Hippocampal formation (tissue), 2 donors: ENCODE measurements at regions not wholly inside any gene's neighbourhood (a gene's known extent, or its start where the extent isn't known, plus 50 kb on each side); places are given as distances from the start of the nearest gene placed in this dataset.
A peak's percentile ranks its signal among the peaks of the same experiment; 100 is the strongest.
"Not testable (repeated sequence)": the region's sequence is repeated elsewhere in the genome, so short reads cannot be mapped to it uniquely, and the experiment has no call there.

Experiments used
- DNase-seq, 2 donors: peaks; one replicate each; lab custom pipeline; 2025; lab: John Stamatoyannopoulos, UW

DNA sequence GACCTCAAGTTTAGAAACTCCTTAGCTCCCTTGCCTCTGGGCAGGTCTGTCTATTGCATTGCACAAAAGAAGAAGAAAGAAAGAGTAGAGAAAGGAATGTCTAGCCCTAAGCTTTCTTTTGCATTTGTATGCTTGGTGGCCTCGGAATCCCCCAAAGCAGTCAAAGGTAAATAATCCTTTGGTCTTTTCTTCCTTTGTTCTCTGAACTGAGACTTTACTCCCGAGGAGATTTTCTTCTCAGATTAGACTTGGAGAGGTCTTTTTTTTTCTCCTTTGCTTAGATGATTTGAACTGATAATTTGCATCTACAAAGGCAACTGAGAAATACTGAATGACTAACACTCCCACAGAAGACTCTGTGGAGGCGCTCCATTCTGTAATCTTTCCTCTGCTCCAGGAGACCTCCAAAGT is 93.2 kb downstream of the AKR1D1 start:
- no peak for DNase-seq

DNA sequence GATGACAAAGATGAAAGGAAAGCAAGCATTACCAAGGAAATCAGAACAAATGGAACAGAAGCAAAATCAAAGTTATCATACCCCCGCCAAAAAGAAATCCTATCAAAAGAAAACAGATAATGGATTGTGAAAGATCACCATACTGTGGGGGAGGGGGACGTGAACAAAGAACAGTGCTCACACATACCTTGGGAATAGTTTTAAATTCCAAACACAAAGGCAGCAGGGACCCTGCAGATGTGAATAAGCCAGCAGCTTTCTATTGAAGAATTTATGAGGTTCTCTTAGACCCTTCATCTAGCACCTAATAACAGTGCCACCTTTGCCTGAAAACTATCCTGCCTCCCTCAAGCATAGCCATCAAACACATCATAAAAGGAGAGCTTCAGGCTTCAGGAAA is 94.0 kb downstream of the AKR1D1 start:
- no peak for DNase-seq

DNA sequence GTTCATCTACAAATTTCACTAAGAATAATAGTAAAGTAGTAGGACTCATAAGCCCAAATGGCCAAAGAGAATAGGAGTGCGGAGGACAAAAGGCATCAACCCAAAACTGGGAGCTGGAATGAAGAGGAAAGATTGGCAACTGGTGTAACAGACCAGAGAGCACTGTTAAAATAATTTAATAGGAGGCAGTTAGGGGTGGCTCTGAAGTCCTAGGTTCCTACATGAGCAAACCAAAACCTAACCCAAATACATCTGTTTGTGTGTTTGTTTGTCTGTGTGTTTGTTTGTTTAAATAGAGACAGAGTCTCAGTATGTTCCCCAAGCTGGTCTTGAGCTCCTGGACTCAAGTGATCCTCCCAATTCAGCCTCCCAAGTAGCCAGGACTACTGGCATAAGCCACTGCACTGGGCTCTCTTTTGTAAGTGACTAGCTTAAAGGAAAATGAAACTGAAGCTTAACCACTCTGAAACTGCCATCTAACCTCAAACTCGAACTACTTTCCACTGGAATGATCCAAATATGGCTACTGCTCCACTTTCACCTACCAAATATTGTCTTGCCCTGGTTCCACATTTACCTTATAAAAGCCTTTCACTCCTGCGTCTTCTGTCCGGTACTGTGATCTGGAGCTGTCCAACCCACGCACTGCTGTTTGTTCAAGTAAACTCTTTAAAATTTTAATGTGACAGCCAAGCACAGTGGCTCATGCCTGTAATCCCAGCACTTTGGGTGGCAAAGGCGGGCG is 94.9 kb downstream of the AKR1D1 start:
- no peak for DNase-seq

DNA sequence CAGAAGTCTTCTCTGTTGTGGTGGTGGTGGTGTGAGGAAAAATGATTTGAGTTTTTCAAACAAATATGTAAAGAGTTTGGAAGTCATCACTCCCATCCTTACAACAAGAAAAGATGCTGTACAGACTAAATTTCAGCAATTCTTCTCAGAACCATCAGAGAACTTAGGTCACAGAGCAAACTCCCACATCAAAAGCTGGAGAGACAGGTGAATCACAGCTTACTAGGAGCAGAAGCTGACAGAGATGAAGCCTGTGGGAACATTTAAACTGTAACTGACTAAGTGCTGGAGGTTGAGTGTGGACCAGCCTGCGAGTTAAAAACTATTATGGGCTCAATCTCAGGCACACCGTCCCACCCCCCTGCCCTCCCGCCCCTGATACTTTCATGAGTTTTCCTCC is 97.3 kb downstream of the AKR1D1 start:
- DNase-seq: no peak

DNA sequence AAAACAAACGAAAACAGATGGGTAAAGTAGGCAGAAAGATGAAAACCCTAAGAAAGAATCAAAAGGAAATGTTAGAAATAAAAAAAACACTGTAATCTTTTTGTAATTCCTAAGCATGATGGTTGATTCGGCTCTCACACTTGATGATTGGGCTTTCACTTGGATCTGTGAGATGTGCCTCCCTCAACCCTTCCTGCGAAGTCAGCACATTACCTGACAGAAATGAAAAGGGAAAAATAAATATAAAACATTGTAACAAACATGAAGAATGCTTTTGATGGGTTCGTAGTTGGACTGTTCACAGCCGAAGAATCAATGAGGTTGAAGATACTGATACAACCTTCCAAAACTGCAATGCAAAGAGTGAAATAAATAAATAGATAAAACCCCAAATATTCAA is 99.8 kb downstream of the AKR1D1 start:
- DNase-seq: no peak

DNA sequence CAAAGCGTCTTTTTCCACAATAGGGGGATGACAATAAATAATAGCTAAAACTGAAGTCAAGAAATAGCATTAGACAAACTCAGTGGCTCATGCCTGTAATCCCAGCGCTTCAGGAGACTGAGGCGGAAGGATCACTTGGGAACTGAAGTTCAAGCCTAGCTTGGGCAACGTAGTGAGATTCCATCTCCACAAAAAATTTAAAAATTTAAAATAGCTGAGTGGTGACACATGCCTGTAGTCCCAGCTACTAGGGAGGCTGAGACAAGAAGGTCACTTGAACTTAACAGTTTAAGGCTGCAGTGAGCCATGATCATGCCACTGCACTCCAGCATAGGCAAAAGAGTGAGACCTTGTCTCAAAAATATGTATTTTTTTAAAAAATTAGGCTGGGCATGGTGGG is 107.9 kb downstream of the AKR1D1 start:
- DNase-seq: no peak

DNA sequence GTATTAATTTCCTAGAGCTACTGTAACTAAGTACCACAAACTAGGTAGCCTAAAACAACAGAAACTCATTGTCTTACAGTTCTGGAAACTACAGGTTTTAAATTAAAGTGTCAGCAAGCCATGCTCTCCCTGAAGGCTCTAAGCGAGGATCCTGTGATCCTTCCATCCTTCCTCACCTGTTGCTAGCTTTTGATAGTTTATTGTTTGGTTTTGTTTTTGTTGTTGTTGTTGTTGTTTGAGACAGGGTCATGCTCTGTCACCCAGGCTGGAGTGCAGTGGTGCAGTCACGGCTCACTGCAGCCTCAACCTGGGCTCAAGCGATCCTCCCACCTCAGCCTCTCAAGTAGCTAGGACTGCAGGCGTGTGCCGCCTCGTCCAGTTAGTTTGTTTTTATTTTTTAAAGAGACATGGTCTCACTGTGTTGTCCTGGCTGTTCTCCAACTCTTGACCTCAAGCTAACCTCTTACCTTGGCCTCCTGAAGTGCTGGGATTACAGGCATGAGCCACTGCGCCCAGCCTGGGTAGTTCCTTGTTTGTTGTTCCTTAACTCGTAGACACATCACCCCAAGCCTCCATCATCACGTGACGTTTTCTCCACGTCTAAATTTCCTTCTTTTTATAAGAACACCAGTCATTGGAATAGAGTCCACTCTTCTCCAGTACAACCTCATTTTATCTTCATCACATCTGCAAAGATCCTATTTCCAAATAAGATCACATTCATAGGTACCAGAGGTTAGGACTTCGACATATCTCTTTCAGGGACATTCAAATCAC is 109.1 kb downstream of the AKR1D1 start:
- DNase-seq: no peak

DNA sequence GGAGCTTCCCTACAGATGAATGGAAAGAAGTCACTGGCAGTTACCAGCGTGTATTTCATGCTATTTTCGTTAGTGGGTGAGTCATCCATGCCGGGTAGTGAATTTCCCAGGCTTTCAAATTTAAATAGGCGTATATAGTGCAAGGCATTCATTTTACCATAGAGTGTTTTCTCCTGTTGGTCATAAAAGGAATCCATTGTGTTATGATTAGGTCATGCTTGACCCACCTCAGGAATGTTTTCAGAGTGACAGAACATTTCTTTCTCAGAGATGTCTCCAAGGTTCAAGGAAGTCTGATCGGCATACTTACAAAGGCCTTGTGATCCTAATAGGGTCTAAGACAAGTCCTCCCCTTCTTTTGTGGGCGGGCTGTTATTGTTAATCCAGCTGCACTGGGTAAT is 110.7 kb downstream of the AKR1D1 start:
- DNase-seq: peak in 1 of 2 donors; percentile 17

DNA sequence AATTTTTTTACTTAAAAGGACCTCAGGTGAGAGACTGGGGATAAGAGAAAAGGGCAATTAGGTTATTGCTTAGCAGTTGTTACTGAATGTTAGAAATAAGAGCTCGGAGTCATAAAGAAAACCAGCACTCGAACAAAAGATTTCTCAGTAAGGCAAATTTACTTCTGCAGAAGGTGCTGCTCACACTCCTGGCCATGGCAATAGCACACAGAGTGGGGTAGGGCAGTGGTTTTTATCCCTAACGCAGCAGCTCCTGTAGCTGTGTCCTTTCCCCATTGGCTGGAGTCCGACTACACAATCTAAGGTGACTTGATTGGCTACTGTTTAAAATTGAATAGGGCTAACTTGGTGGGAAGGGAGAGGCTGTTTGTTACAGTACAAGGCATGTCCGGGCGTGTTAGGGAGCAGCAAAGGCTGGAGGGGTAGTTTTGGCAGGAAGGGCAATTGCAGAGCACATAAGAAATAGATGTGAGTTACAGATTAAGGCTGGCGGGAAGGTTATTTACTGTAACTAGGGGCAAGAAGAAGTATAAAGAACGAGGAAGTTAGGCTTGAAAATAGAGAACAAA is 112.1 kb downstream of the AKR1D1 start:
- no peak for DNase-seq

DNA sequence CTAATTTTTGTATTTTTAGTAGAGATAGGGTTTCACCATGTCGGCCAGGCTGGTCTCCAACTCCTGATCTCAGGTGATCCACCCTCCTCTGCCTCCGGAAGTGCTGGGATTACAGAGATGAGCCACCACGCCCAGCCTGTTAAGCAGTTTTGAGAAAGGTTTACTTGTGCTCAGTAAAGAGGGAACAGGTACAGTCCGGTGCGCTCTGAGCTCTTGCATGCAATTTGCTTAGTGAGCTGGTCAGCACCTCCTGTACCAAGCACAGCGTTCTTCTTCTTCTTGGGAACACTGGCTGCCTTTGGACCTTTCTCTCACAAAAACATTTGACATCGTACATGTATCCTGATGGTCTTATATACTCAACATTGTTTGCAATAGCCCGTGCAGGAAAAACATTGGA is 118.3 kb downstream of the AKR1D1 start:
- no peak for DNase-seq

DNA sequence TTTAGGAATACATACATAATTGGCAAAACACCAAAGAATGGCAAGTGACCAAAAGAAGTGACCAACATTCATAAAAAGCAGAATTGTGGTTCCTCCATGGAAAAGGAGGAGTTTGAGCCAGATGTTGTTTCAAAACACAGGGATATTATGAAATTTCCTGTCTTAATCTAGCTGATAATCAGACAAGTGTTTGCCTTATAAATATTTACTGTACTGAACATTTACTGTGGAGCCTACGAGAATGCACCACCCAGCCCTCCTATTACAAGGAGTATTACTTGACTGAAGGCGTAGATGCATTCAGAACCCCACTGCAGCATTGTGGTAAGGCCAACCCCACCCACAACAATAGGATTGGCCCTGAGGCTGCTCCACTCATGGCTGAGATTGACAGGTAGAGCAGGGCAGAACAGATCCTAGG is 118.9 kb downstream of the AKR1D1 start:
- no peak for DNase-seq

DNA sequence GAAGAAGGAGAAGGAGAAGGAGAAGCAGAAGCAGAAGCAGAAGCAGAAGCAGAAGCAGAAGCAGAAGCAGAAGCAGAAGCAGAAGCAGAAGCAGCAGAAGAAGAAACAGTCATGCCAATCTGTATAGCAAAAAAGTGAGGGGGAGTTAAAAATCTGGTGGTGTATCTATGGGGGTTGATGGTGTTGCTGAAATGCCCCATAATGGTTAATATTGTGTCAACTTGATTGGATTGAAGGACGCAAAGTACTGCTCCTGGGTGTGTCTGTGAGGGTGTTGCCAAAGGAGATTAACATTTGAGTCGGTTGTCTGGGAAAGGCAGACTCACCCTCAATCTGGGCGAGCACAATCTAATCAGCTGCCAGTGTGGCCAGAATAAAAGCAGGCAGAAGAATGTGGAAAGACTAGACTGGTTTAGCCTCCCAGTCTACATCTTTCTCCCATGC is 120.3 kb downstream of the AKR1D1 start:
- not testable (repeated sequence) for DNase-seq

DNA sequence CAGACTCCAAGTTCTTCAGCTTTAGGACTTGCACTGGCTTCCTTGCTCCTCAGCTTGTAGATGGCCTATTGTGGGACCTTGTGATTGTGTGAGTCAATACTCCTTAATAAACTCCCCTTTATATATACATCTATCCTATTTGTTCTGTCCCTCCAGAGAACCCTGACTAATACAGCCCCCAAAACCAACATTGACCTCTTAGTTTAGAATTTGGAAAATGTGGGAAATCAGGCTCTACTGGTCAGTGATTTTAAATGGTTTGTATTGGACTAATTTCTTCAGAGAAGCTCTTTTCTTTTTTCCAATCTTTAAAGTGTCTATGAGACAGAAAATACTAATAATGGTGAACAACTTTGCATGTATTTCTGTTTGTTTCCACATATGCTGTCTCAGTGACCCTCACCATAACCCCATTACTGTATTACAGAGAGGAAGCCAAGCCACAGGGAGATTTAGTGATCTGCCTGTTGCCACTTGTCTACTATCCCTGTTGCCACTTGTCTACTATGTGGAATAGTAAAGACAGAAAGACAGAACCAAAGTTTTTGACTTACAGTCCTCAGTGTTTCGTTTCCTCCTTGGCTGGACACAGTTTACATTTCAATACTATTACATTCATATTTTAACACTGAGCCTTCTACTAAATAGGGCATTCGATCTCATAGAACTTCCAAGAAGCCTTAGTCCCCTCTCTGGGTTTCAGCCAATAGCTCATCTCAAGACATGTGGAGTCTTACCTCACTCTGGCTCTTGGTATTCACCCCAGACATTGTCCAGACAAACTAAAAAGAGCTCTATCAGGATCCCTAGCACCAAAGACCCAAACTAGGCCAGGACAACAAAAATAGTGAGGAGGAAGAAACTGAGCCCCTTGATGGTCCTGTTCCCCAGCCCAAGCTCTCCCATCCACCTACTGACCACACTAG is 121.0 kb downstream of the AKR1D1 start:
- no peak for DNase-seq

DNA sequence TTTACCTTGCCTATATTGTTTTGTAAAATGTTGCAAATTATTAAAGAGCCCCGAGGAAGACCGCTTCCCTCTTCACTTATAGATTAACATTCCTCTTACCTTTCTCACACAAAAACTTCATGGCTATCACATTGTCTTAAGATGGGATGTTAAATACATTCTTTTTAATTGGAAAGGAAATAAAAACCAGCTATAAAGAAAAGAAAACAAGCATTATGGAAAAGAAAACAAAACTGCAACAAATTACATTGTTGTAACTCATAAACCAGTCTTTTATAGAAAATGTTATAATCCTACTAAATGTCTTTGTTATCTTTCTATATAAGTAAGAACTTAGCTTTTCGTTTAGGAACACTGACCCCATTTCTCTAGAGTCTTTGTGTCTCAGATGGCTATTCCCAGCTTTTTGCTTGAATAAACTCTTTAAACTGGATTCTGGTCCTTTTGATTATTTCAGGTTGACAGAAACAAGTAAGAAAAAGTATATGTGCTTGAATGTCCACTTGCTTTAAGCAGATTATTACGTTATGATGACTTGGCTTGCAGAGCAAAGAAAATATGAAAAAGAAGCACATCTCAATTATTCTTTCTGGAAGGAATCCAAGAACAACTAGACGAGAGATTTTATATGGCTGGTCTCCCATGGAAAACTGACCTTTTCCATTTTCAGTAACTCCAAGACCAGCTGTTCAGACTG is 128.2 kb downstream of the AKR1D1 start:
- no peak for DNase-seq

DNA sequence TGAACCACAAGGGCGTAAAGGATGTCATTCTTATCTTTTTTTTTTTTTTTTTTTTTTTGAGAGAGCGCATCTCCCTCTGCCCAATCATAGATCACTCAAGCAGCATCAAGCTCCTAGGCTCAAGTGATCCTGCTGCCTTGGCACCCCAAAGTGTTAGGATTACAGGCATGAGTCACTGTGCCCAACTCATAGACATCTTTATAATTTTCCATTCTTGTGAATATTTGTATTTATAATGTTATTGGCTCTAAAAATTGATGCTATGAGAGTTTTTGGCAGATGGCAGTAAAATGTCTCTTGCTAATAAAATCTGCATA is 128.7 kb downstream of the AKR1D1 start:
- DNase-seq: no peak

DNA sequence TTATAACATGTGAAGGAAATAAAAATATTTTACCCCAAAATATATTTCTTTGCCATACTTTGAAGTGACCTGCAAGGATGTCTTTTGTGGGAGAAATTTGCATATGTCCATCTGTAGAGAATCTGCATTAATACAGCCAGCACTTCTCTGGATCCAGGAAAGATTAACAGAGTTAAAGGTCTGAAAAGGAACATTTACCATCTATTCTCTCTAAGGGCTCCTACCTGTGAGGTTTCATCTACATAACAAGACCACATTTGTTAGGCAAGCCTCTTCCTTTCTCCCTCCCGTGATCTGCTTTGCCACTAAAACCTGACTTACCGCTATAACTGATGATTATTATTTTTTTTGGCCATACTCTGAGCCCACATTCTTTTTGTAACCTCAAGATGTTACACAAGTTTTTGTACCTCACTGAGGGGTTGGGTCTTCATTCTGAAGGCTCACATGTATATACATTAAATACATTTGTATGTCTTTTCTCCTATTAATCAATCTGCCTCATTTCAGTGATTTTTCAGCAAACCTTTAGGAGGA is 129.4 kb downstream of the AKR1D1 start:
- no peak for DNase-seq

DNA sequence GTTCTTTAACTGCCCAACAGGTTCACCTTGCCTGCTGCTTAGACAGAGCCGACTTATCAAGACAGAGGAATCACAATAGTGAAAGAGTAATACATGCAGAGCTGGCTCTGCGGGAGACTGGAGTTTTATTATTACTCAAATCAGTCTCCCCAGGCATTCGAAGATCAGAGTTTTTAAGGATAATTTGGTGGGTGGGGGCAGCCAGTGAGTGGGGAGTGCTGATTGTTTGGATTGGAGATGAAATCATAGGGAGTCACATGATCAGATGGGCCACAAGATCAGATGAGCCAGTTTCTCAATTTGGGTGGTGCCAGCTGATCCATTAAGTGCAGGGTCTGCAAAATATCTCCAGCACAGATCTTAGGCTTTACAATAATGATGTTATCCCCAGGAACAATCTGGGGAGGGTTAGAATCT is 131.3 kb downstream of the AKR1D1 start:
- no peak for DNase-seq

DNA sequence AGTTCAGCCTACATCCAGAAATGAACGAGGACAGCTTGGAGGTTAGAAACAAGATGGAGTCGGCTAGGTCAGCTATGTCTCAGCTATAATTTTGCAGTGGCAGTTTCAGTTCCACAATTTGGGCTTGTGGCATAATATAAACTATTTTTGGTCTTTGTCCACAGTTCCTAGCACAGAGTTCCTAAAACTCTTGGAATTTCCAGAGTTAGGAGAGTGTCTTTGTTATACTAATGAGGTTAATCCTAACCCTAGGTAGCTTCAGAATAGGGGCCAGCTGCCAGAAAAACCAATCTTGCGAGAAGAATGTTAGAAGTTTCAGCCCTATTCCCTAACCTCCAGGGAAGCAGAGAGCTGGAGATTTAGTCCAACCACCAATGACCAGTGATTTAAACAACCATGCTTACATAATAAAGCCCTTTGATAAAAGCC is 131.9 kb downstream of the AKR1D1 start:
- DNase-seq: no peak

DNA sequence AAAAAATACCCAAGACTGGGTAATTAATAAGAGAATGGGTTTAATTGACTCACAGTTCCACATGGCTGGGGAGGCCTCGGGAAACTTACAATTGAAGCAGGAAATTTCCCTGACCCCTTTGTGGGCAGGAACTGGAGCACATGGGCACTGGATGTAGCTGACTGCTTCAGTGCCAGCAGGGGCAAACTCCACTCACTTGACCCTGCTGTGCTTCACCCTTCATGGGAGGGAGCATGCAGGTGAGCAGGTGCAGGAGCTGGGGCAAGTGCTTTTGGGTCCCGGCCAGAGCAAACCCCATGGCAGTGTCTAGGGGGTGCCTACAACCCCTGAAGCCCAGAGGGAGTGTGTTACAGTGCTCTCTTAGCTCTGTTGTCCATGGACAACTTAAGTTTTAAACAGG is 132.6 kb downstream of the AKR1D1 start:
- no peak for DNase-seq

DNA sequence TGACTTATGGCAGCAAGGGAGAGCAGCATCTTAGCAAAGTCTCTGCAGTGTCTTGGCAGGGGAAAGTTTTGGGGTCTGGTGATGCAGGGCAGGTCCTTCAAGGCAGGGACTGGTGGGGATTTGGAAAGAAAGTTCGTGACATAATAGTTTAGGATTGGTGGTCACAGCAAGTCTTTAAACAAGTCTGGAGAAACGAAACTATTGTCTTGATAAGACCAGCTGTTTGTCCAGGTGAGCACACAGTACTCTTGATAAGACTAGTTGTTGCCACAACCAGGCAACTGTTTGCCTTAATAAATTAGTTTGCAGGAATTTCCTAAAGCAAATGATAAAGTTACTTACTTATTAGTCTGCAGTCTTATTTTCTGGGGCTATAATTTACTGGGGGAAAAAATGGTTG is 136.1 kb downstream of the AKR1D1 start:
- DNase-seq: no peak

DNA sequence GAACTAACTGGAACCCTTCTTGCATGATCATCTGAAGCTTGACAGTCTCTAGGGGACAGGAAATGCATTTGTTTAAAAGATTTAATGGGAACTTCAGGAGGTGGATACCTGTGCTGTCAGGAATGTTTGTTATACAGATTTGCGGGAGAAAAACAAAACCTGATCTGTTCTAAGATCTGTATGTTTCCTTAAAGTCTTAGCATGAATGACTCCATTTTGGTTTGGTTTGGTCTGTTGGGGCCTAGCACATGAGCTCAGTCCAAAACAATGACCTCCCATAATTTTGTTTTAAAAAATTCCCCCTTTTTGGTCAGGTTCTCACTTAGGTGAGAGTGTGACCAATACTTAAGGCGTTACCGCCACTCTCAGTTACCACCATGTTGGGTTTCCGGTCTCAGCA is 138.7 kb downstream of the AKR1D1 start:
- no peak for DNase-seq
